Stomach (tissue), 4 donors: ENCODE measurements at regions not wholly inside any gene's neighbourhood (a gene's known extent, or its start where the extent isn't known, plus 50 kb on each side); places are given as distances from the start of the nearest gene placed in this dataset.

Source experiments
- CTCF ChIP-seq, 7 experiments: fragments of 450-650 bp in 4 of 7; fragments of 200-600 bp in 3 of 7; sonication (generic) in 3 of 7; IDR thresholded peaks; one replicate each; pipeline ENCODE4 v1.5.1; 2016 to 2019; ENCODE audit warnings: antibody characterized with exemption in 7 of 7, control low read depth in 2 of 7, mild to moderate bottlenecking in 1 of 7
- EP300 ChIP-seq: sonication (generic); formaldehyde crosslinking; IDR thresholded peaks from one replicate; pipeline ENCODE4 v1.6.1; 2017; ENCODE audit warnings: antibody characterized with exemption
- POLR2A ChIP-seq, 4 donors: fragments of 450-650 bp; IDR thresholded peaks; one replicate each; pipeline ENCODE4 v1.6.1; 2016; ENCODE audit warnings: antibody characterized with exemption in 4 of 4, control low read depth in 2 of 4, mild to moderate bottlenecking in 1 of 4, moderate library complexity in 1 of 4
- POLR2AphosphoS5 ChIP-seq, 3 donors: sonication (generic); formaldehyde crosslinking; IDR thresholded peaks; one replicate each; pipeline ENCODE4 v1.6.1; 2016; ENCODE audit warnings: antibody characterized with exemption in 3 of 3

GRCh38 chr1:191101960-191102359 lies 624.3 kb upstream of the BRINP3 start:
- TF ChIP-seq POLR2AphosphoS5 (IDR thresholded peaks at IDR 0.05) (no peak), CTCF (IDR thresholded peaks at IDR 0.05) (no peak), POLR2A (IDR thresholded peaks at IDR 0.05) (no peak), EP300 (no peak)
